Right ventricle myocardium superior (tissue), 1 donor: ENCODE measurements at regions not wholly inside any gene's neighbourhood (a gene's known extent, or its start where the extent isn't known, plus 50 kb on each side); places are given as distances from the start of the nearest gene placed in this dataset.

ENCODE experiments used
- ATAC-seq: fragments of 200-7000 bp; cut with Tn5 transposase; one replicate; pipeline ENCODE4 v1.9.1; 2020; ENCODE audit warnings: mild to moderate bottlenecking; ENCODE audit not compliant: poor library complexity
- DNase-seq: peaks from one replicate; pipeline ENCODE4 v3.0.0-alpha.2; 2020
- intact Hi-C: fragments of 100-400 bp; cut with DNase I; formaldehyde crosslinking; loops from one replicate; pipeline ENCODE4 v1.11.2; 2022
- donor health status: DM: no; HTN: yes; CAD: no; lungs with severe emphysema.

DNA sequence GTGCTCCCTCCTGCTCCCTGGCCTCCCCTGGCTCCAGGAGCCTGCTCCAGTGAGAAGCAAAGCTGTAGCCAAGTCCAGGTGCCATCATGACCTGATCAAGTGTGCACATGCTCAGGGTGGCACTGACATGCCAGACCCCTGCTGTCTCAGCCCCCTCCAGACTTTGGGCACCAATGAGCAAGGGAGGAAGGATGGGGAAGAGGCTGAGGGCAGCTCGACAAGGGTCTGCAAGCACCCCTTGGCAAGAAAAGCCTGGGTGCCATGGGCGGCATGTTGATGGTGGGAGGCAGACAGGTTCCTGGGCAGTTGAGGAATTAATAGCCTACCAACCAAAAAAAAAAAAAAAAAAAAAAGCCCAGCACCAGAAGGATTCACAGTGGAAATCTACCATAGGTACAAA, 942.6 kb upstream of the PRMT6 start:
- DNase-seq (no peak), ATAC-seq (no peak)
- intact Hi-C loops = no loop called here

DNA sequence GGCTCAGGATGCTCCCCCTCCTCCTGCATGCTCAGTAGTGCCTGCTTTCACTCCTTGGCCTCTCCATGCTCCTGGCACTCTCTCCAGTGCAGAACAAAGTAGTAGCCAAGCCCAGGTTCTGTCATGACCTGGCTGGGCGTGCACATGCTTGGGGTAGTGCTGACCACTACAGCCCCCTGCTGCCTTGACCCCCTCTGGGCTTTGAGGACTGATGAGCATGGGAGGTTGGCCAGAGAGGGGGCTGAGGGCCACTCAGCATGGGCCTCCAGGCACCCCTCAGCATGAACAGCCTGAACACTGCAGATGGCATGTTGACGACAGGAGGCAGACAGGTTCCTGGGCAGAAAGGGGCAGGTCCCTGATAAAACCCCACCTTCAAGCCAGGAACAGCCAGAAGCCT, 935.7 kb upstream of the PRMT6 start:
- no peak for ATAC-seq
- DNase-seq = no peak
- intact Hi-C loops = no loop called here

DNA sequence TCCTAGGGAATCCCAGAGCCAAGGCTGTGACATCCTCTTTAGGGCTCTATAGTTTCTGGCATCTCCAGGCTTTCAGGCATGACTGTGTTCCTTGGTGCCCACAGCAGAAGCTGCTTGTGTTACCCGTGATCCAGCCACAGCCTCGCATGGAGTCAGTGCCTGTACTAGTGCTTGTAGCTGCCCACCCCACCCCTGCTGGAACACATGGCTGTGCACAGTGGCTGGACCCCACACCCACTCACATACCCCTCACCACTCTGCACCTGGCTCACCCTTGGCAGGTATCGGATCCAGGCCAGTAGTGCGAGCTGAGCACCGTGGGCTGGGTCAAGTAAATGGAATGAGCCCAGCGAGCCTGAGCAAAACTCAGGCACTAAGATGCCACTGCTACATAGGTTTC, 934.7 kb upstream of the PRMT6 start:
- DNase-seq = no peak
- intact Hi-C loops = no loop called here
- no peak for ATAC-seq

DNA sequence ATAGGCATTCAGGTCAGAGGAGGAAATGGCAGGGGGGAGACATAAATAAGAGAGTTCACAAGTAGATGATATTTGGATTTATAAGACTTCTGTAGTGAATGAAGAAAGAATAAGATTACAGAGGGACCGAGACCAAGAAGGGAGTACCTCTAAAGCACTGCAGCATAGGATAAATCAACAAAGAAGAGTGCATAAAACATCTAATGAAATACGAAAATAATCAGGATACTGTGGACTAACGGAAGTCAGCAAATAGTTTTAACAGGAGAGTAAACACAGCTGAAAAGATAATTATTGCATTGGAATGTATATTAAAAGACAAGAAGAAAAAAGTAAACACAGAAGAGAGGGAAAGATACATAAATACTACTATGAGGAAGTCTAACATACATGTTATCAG, 921.9 kb upstream of the PRMT6 start:
- intact Hi-C loops = no loop called here
- no peak for ATAC-seq
- no peak for DNase-seq

GRCh38 chr1:106173101-106173500, 883.4 kb upstream of the PRMT6 start:
- intact Hi-C loops = no loop called here
- DNase-seq (no peak), ATAC-seq (no peak)

DNA sequence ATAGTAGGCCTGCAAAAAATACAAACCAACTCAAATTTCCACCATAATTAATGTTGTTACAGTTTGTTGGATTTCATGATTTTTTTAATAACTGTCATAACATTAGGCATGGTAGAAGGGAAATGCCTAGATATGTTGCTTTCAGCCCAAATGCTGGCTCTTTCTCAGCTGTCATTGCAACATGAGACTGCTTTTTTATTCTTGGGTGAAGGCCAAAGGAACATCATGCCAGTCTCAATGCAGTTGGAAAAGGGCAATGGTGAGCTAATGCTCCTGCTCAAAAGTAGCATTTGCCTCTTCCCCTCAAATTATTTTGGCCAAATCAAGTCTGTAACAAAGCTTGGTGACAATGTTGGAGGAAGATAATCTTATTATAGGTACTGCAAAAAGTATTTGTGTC, 877.7 kb upstream of the PRMT6 start:
- no peak for DNase-seq
- ATAC-seq = no peak
- intact Hi-C loops = no loop called here

DNA sequence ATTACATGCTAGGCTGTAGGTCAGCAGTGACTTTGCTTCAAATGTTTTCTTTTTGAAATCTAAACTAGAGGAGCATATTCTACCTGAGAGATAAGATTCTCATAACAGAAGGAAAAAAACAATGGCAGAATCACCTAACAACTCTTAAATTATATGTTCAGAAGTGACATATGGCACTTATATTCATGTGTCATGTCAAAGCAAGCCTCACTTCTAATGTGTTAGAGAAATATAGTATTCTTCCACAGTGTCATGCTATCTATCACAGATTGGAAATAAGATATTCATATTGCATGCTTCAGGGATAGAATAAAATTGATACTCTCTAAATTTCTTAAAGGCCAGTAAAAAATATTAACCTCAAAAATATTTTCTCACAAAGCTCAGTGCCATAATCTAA, 874.6 kb upstream of the PRMT6 start:
- intact Hi-C loops = no loop called here
- ATAC-seq = no peak
- no peak for DNase-seq

DNA sequence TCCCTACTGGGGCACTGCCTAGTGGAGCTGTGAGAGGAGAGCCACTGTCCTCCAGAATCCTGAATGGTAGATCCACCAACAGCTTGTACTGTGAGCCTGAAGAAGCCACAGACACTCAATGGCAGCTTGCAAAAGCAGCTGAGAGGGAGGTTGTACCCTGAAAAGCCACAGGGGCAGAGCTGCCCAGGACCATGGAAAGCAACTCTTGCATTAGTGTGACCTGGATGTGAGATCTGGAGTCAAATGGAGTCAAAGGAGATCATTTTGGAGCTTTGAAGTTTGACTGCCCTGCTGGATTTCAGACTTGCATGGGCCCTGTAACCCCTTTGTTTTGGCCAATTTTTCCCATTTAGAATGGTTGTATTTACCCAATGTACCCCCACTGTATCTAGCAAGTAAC, 871.4 kb upstream of the PRMT6 start:
- intact Hi-C loops = no loop called here
- ATAC-seq = no peak

GRCh38 chr1:106189780-106190179, 866.7 kb upstream of the PRMT6 start:
- intact Hi-C loops = no loop called here
- DNase-seq (no peak), ATAC-seq (no peak)

More for the DNA sequence above, 871.4 kb upstream of the PRMT6 start:
- DNase-seq = no peak

- DNase-seq (no peak), ATAC-seq (no peak)
- intact Hi-C loops = no loop called here
Measured at GRCh38 chr1:106194206-106194605, 862.3 kb upstream of the PRMT6 start.

GRCh38 chr1:106200711-106201110, 855.8 kb upstream of the PRMT6 start:
- ATAC-seq = no peak
- intact Hi-C loops = no loop called here
- no peak for DNase-seq

GRCh38 chr1:106207185-106207584, 849.3 kb upstream of the PRMT6 start:
- intact Hi-C loops = no loop called here
- DNase-seq (no peak), ATAC-seq (no peak)

DNA sequence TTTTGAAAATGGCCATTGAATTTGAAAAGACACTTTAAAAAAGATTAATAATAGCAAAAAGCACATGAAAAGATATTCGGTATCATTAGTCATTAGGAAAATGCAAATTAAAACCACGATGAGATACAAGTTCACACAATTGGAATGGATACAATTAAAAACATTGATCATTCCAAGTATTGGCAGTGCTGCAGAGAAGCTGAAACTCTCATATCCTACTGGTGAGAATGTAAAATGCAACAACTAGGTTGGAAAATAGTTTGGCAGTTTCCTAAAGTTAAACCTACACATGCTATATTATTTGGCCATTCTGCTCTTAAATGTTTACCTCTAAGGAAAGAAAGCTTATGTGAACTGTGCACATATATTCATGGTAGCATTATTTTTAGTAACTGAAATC, 838.7 kb upstream of the PRMT6 start:
- intact Hi-C loops = no loop called here
- DNase-seq (no peak), ATAC-seq (no peak)

- no peak for ATAC-seq
- intact Hi-C loops = no loop called here
- no peak for DNase-seq
Measured at GRCh38 chr1:106222403-106222802, 834.1 kb upstream of the PRMT6 start.

DNA sequence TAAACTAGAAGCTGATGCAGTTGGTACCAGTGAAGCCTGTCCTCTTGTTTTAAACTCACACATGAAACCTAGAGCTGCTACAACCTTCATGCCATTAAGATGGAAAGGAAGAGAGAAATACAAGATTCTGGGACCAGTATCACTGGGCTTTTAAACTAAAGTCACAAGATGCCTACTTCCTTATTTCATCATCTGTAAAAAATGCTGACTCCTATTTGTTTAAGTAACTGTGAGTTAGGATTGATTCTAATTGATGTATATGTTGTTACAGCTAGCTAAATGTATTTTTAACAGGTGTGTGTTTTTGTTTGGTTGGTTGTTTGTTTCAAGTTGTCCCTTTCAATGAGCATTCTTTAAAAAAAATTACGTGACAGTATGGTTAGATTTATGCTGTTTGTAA, 833.3 kb upstream of the PRMT6 start:
- DNase-seq = no peak
- intact Hi-C loops = no loop called here

GRCh38 chr1:106224426-106224825, 832.0 kb upstream of the PRMT6 start:
- DNase-seq (no peak), ATAC-seq (no peak)
- intact Hi-C loops = no loop called here

More for the DNA sequence above, 833.3 kb upstream of the PRMT6 start:
- ATAC-seq = no peak

GRCh38 chr1:106225403-106225802, 831.1 kb upstream of the PRMT6 start:
- ATAC-seq (no peak), DNase-seq (no peak)
- intact Hi-C loops = no loop called here

GRCh38 chr1:106226550-106226949, 829.9 kb upstream of the PRMT6 start:
- DNase-seq (no peak), ATAC-seq (no peak)
- intact Hi-C loops = no loop called here

DNA sequence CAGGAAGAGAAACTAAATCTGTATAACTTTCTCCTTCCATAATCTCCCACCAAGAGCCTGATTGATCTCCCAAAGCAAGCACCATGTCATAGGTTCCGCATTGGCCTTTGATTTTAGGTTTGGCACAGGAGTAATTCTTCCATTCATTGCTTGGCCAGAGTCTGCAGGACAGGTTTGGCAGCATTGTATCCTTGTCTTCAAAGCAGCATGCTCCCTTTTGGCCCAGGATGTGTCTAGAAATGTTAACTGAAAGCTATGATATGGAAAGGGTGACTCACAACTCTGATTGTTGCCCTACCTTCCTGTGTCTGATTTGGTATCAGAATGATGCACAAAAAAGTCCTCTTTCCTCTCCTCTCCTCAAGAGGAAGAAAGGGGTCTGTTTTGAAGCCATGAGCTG, 824.3 kb upstream of the PRMT6 start:
- no peak for DNase-seq
- ATAC-seq = no peak
- intact Hi-C loops = no loop called here

GRCh38 chr1:106233511-106233910, 823.0 kb upstream of the PRMT6 start:
- DNase-seq = no peak
- ATAC-seq = no peak
- intact Hi-C loops = no loop called here

DNA sequence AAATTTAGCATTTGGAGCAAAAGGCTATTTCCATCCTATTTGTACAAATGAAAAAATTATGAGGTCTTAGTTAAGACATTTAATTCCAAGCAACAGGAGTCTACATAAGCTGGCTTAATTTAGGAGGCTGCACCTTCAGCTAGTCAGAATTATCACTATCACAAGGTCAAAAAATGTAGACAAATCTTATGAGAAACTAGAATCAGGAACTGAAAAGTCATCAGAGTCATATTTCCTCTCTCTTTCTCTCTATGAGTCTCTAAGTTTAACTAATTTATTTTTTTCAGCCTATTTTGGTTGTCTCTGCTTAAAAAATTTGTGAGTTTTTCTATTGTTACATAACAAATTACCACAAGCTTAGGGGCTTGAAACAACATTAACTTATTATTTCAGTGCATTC, 807.1 kb upstream of the PRMT6 start:
- intact Hi-C loops = no loop called here

DNA sequence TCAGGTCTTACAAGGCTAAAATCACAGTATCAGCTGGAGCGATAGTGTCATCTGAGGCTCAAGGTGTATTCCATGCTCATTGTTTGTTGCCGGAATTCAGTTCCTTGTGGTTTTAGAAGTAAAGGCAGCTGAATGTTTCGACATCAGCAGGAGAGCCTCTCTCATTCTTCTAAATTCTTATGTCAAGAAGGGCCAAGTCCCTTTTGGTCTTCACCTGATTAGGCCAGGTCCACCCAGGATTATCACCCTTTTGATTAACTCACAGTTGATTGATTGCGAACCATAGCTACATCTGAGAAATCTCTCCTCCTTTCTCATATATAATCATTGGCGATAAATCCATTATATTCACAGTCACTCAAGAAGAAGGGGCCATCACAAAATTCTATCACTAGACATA, 806.7 kb upstream of the PRMT6 start:
- DNase-seq (no peak), ATAC-seq (no peak)
- intact Hi-C loops = no loop called here

More for the DNA sequence above, 807.1 kb upstream of the PRMT6 start:
- ATAC-seq (no peak), DNase-seq (no peak)
